HEK293 (cell line): ENCODE measurements at regions not wholly inside any gene's neighbourhood (a gene's known extent, or its start where the extent isn't known, plus 50 kb on each side); places are given as distances from the start of the nearest gene placed in this dataset.
A peak's percentile ranks its signal among the peaks of the same experiment; 100 is the strongest.
"Not testable (repeated sequence)": the region's sequence is repeated elsewhere in the genome, so short reads cannot be mapped to it uniquely, and the experiment has no call there.

Source experiments
- CTCF ChIA-PET: fragments of 350-600 bp; formaldehyde crosslinking; extraction: SDS; loops from one replicate; lab custom pipeline; 2021; ENCODE audit warnings: antibody characterized with exemption; lab: Yijun Ruan, JAX
- POLR2A ChIA-PET: fragments of 300-600 bp; formaldehyde crosslinking; extraction: SDS; loops from one replicate; lab custom pipeline; 2020; ENCODE audit warnings: antibody characterized with exemption, inconsistent platforms; lab: Yijun Ruan, JAX
- H3K27ac ChIP-seq: fragments of 200-500 bp; sonication (Bioruptor generic); 2 replicates; pipeline ENCODE4 v1.5.1; 2014; ENCODE audit warnings: low read depth, low read length, control low read depth, inconsistent platforms; ENCODE audit errors: extremely low read depth
- H3K36me3 ChIP-seq, 2 experiments: fragments of 200-500 bp in 1 of 2; sonication (Bioruptor generic) in 1 of 2; 1 replicate in 1 of 2; 2 replicates in 1 of 2; pipeline ENCODE4 v1.5.1; 2014 to 2017; ENCODE audit warnings: inconsistent platforms in 2 of 2, low read length in 2 of 2; ENCODE audit not compliant: control insufficient read depth in 2 of 2, insufficient read depth in 1 of 2
- H3K4me1 ChIP-seq: fragments of 200-500 bp; sonication (Bioruptor generic); 2 replicates; pipeline ENCODE4 v1.5.1; 2014; ENCODE audit warnings: mild to moderate bottlenecking, low read length, inconsistent platforms; ENCODE audit not compliant: control insufficient read depth, insufficient read depth
- H3K4me3 ChIP-seq: 2 replicates; pipeline ENCODE4 v1.5.1; 2011; ENCODE audit warnings: low read depth, mild to moderate bottlenecking, control low read depth, low read length, moderate library complexity
- H3K9me3 ChIP-seq: fragments of 200-500 bp; sonication (Bioruptor generic); 2 replicates; pipeline ENCODE4 v1.5.1; 2014; ENCODE audit warnings: low read depth, low read length, inconsistent platforms; ENCODE audit not compliant: control insufficient read depth, insufficient read depth
- EGR2 ChIP-seq: fragments of 450-650 bp; formaldehyde crosslinking; IDR thresholded peaks from 2 replicates; pipeline ENCODE4 v1.5.1; 2016; ENCODE audit warnings: low read depth, missing biosample characterization, missing genetic modification characterization
- GLI2 ChIP-seq: fragments of 450-650 bp; formaldehyde crosslinking; IDR thresholded peaks from 2 replicates; pipeline ENCODE4; 2017; ENCODE audit warnings: missing biosample characterization, missing genetic modification characterization, low read depth, borderline replicate concordance
- INSM2 ChIP-seq: fragments of 450-650 bp; formaldehyde crosslinking; IDR thresholded peaks from 2 replicates; pipeline ENCODE4 v1.5.1; 2016; ENCODE audit warnings: missing biosample characterization, missing genetic modification characterization
- REPIN1 ChIP-seq: fragments of 450-650 bp; formaldehyde crosslinking; IDR thresholded peaks from 2 replicates; pipeline ENCODE4 v1.5.1; 2017; ENCODE audit warnings: missing biosample characterization, missing genetic modification characterization, low read depth
- SETDB1 ChIP-seq: IDR thresholded peaks from one replicate; pipeline ENCODE4 v1.6.1; 2017; ENCODE audit warnings: mild to moderate bottlenecking, low read length, moderate library complexity, mixed read lengths; ENCODE audit not compliant: insufficient read length
- TRIM28 ChIP-seq: IDR thresholded peaks from 2 replicates; pipeline ENCODE4 v1.6.1; 2011; ENCODE audit warnings: low read length, control low read depth, borderline replicate concordance
- YY1 ChIP-seq: fragments of 450-650 bp; formaldehyde crosslinking; IDR thresholded peaks from 2 replicates; pipeline ENCODE4 v1.5.1; 2018; ENCODE audit warnings: missing biosample characterization, missing genetic modification characterization
- YY2 ChIP-seq: fragments of 450-650 bp; formaldehyde crosslinking; IDR thresholded peaks from 2 replicates; pipeline ENCODE4 v1.5.1; 2016; ENCODE audit warnings: missing biosample characterization, missing genetic modification characterization
- ZBTB49 ChIP-seq: fragments of 450-650 bp; formaldehyde crosslinking; IDR thresholded peaks from 2 replicates; pipeline ENCODE4 v1.5.1; 2016; ENCODE audit warnings: missing biosample characterization, missing genetic modification characterization, low read depth
- ZBTB8A ChIP-seq: fragments of 450-650 bp; formaldehyde crosslinking; IDR thresholded peaks from 2 replicates; pipeline ENCODE4 v1.5.1; 2016; ENCODE audit warnings: missing biosample characterization, missing genetic modification characterization
- ZFP69B ChIP-seq: fragments of 450-650 bp; formaldehyde crosslinking; IDR thresholded peaks from 2 replicates; pipeline ENCODE4 v1.5.1; 2016; ENCODE audit warnings: missing biosample characterization, missing genetic modification characterization
- ZNF121 ChIP-seq: fragments of 450-650 bp; formaldehyde crosslinking; IDR thresholded peaks from 2 replicates; pipeline ENCODE4 v1.5.1; 2016; ENCODE audit warnings: missing biosample characterization, missing genetic modification characterization
- ZNF16 ChIP-seq: fragments of 450-650 bp; formaldehyde crosslinking; IDR thresholded peaks from 2 replicates; pipeline ENCODE4 v1.5.1; 2016; ENCODE audit warnings: low read depth, missing biosample characterization, missing genetic modification characterization
- ZNF24 ChIP-seq: fragments of 450-650 bp; formaldehyde crosslinking; IDR thresholded peaks from 2 replicates; pipeline ENCODE4 v1.5.1; 2016; ENCODE audit warnings: missing biosample characterization, missing genetic modification characterization
- ZNF248 ChIP-seq: fragments of 450-650 bp; formaldehyde crosslinking; IDR thresholded peaks from 2 replicates; pipeline ENCODE4 v1.5.1; 2017; ENCODE audit warnings: missing biosample characterization, missing genetic modification characterization
- ZNF391 ChIP-seq: fragments of 450-650 bp; formaldehyde crosslinking; IDR thresholded peaks from 2 replicates; pipeline ENCODE4 v1.5.1; 2016; ENCODE audit warnings: low read depth, missing biosample characterization, missing genetic modification characterization, borderline replicate concordance
- ZNF529 ChIP-seq: fragments of 450-650 bp; formaldehyde crosslinking; IDR thresholded peaks from 2 replicates; pipeline ENCODE4 v1.5.1; 2017; ENCODE audit warnings: missing genetic modification characterization, missing biosample characterization; ENCODE audit not compliant: insufficient replicate concordance
- ZNF561 ChIP-seq: fragments of 450-650 bp; IDR thresholded peaks from 2 replicates; pipeline ENCODE4 v1.5.1; 2018; ENCODE audit warnings: missing biosample characterization, missing genetic modification characterization, borderline replicate concordance
- ZNF624 ChIP-seq: fragments of 450-650 bp; formaldehyde crosslinking; IDR thresholded peaks from 2 replicates; pipeline ENCODE4 v1.5.1; 2017; ENCODE audit warnings: missing biosample characterization, missing genetic modification characterization
- ZNF664 ChIP-seq: fragments of 450-650 bp; formaldehyde crosslinking; IDR thresholded peaks from 2 replicates; pipeline ENCODE4 v1.5.1; 2016; ENCODE audit warnings: missing biosample characterization, missing genetic modification characterization
- ZNF677 ChIP-seq: fragments of 450-650 bp; IDR thresholded peaks from 2 replicates; pipeline ENCODE4 v1.5.0; 2018; ENCODE audit warnings: missing biosample characterization, mild to moderate bottlenecking, missing genetic modification characterization, moderate library complexity

- TF ChIP-seq ZBTB49 (tag by site-specific recombination) (no peak), ZNF16 (tag by site-specific recombination) (no peak)
Observed at GRCh38 chr6:134795001-134795400, 154.9 kb downstream of the ALDH8A1 start (continued).

- H3K4me3 ChIP-seq = not testable (repeated sequence)
Observed at GRCh38 chr6:134791243-134791843, 158.6 kb downstream of the ALDH8A1 start.

GRCh38 chr6:134787261-134787877 is 162.5 kb downstream of the ALDH8A1 start:
- Histone ChIP-seq H3K27ac (no peak overlapping the region), H3K4me1 (no peaks in the 10 kb centered on the region), H3K36me3 (no peaks in the 10 kb centered on the region), H3K4me3 (no peak overlapping the region), H3K9me3 (no peaks in the 10 kb centered on the region; the same call in 1 of the 2 replicates)
- ChIA-PET CTCF (no interaction called here), POLR2A (interaction anchor here (0.5 to 0.6 kb wide), 2 partner anchors 9 to 678 kb away, joined by 3 to 6 read pairs; no protein-coding TSS in a partner anchor)
- TF ChIP-seq ZNF664 (tag by site-specific recombination) = no peak
- TF ChIP-seq ZNF561 (tag by site-specific recombination) = no peak
- TF ChIP-seq ZNF624 (tag by site-specific recombination) = no peak
- no peak for TF ChIP-seq GLI2 (tag by site-specific recombination)
- TF ChIP-seq YY1 (tag by site-specific recombination) = no peak
- TF ChIP-seq YY2 (tag by site-specific recombination) = no peak
- TF ChIP-seq ZBTB8A (tag by site-specific recombination) = no peak
- TF ChIP-seq ZNF24 (tag by site-specific recombination) = no peak
- TF ChIP-seq ZNF121 = no peak
- no peak for TF ChIP-seq ZNF677
- TF ChIP-seq ZNF391 (tag by site-specific recombination) = no peak
- TF ChIP-seq REPIN1 (tag by site-specific recombination) = no peak
- TF ChIP-seq EGR2 (tag by site-specific recombination) = no peak
- no peak for TF ChIP-seq INSM2 (tag by site-specific recombination)
- TF ChIP-seq ZFP69B (tag by site-specific recombination) = no peak
- TF ChIP-seq ZNF248 (tag by site-specific recombination) = no peak

More at GRCh38 chr6:134791243-134791843, 158.6 kb downstream of the ALDH8A1 start:
- TF ChIP-seq TRIM28 = peak; percentile 48; the same call in 1 of the 2 replicates
- TF ChIP-seq ZNF529 (tag by site-specific recombination) = peak; percentile 90
- TF ChIP-seq SETDB1 = peak; percentile 98
- H3K4me1 ChIP-seq, H3K9me3 ChIP-seq, CTCF ChIA-PET, H3K27ac ChIP-seq, POLR2A ChIA-PET, H3K36me3 ChIP-seq: not testable (repeated sequence)
